ENCODE measurements at regions not wholly inside any gene's neighbourhood (a gene's known extent, or its start where the extent isn't known, plus 50 kb on each side); places are given as distances from the start of the nearest gene placed in this dataset.

- TF ChIP-seq, protein P1, sequence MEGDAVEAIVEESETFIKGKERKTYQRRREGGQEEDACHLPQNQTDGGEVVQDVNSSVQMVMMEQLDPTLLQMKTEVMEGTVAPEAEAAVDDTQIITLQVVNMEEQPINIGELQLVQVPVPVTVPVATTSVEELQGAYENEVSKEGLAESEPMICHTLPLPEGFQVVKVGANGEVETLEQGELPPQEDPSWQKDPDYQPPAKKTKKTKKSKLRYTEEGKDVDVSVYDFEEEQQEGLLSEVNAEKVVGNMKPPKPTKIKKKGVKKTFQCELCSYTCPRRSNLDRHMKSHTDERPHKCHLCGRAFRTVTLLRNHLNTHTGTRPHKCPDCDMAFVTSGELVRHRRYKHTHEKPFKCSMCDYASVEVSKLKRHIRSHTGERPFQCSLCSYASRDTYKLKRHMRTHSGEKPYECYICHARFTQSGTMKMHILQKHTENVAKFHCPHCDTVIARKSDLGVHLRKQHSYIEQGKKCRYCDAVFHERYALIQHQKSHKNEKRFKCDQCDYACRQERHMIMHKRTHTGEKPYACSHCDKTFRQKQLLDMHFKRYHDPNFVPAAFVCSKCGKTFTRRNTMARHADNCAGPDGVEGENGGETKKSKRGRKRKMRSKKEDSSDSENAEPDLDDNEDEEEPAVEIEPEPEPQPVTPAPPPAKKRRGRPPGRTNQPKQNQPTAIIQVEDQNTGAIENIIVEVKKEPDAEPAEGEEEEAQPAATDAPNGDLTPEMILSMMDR (IDR thresholded peaks at IDR 0.05; ENCODE audit: borderline replicate concordance, extremely low read depth, low read length, poor library complexity, severe bottlenecking) = no peak
- no peak for TF ChIP-seq EZH2 (IDR thresholded peaks at IDR 0.05; ENCODE audit: borderline replicate concordance, low read depth, low read length, severe bottlenecking)
Measured at GRCh38 chr3:87901141-87901540, 157.7 kb downstream of the CGGBP1 start.

Data from DND-41 (cell line).